ENCODE measurements at regions not wholly inside any gene's neighbourhood (a gene's known extent, or its start where the extent isn't known, plus 50 kb on each side); places are given as distances from the start of the nearest gene placed in this dataset.

DNA sequence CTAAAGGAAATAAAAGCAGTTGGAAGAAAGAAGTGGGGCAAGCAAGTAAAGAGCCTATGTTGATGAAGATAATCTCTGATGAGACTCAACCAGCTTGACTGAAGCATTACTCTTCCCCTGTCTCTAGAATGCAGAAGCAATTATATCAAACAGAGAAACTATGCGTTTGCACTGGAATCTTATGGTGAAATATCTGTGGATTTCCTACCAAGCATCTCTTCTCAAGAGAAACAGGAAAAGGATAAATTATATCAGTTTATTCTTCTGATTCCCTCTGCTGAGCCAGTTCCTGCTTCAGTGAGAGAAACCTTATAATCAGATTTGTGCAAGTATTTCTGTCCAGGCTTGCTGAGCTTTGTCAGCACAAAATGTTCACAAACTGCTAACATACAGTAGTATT lies 316.7 kb upstream of the SLC7A11 start:
- H3K27me3 ChIP-seq (ENCODE audit: low read depth) = no peaks in the 10 kb centered on the region
- DNase-seq (no peak), ATAC-seq (no peak)
- no peak overlapping the region for H3K27ac ChIP-seq
- H3K4me3 ChIP-seq = no peak overlapping the region
- H3K9me3 ChIP-seq = no peaks in the 10 kb centered on the region
- TF ChIP-seq, protein P1, sequence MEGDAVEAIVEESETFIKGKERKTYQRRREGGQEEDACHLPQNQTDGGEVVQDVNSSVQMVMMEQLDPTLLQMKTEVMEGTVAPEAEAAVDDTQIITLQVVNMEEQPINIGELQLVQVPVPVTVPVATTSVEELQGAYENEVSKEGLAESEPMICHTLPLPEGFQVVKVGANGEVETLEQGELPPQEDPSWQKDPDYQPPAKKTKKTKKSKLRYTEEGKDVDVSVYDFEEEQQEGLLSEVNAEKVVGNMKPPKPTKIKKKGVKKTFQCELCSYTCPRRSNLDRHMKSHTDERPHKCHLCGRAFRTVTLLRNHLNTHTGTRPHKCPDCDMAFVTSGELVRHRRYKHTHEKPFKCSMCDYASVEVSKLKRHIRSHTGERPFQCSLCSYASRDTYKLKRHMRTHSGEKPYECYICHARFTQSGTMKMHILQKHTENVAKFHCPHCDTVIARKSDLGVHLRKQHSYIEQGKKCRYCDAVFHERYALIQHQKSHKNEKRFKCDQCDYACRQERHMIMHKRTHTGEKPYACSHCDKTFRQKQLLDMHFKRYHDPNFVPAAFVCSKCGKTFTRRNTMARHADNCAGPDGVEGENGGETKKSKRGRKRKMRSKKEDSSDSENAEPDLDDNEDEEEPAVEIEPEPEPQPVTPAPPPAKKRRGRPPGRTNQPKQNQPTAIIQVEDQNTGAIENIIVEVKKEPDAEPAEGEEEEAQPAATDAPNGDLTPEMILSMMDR (IDR thresholded peaks at IDR 0.05) = no peak
- intact Hi-C loops (cut with DNase I) = no loop called here
- no peaks in the 10 kb centered on the region for H3K36me3 ChIP-seq
- no peaks in the 10 kb centered on the region for H3K4me1 ChIP-seq

DNA sequence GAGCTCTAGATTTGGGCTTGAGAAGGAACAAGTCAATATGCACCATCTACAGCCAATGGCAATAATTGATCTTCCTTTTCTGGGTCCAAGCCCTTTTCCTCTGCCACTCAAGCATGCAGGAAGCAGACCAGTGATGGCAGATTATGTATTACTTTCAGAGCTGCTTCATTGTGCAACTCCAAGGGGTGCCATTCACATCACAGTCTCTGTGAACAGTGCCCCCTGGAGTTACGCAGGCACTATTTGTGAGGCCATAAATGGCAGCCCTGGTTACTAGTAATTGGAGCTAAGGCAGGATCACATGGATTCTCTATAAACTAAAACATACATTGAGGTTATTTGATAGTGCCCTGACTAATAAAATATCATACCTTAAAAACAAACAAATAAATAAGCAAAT lies 313.4 kb upstream of the SLC7A11 start:
- TF ChIP-seq, protein P1 (IDR thresholded peaks at IDR 0.05) = no peak
- no peak for ATAC-seq
- H3K9me3 ChIP-seq = no peaks in the 10 kb centered on the region

DNA sequence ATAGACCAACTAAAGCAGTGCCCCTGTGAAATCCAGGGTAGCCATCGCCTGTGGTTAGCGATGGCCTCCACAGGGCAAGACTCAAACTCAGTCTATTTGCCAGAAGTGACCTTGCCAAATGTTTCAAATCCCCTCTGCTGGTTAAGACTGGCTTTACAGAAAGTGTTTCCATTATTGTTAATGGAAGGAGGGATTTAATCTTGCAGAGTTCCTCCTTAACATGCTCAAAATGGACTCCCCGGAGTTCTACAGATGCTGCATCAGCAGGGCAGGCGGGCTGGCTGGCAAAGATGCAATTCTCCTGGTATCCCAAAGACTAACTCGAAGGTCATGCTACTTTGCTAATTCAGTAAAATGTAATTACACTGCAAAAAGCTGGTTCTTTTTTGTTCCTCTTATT lies 313.0 kb upstream of the SLC7A11 start:
- DNase-seq = no peak
- ATAC-seq = no peak
- no peak overlapping the region for H3K27ac ChIP-seq
- no peaks in the 10 kb centered on the region for H3K36me3 ChIP-seq
- no peaks in the 10 kb centered on the region for H3K9me3 ChIP-seq
- no peaks in the 10 kb centered on the region for H3K4me1 ChIP-seq
- intact Hi-C loops (cut with DNase I) = no loop called here
- no peak overlapping the region for H3K4me3 ChIP-seq
- TF ChIP-seq, protein P1 (IDR thresholded peaks at IDR 0.05) = no peak
- H3K27me3 ChIP-seq (ENCODE audit: low read depth) = no peaks in the 10 kb centered on the region

More for the DNA sequence above, 313.4 kb upstream of the SLC7A11 start:
- intact Hi-C loops (cut with DNase I) = no loop called here
- Histone ChIP-seq H3K36me3 (no peaks in the 10 kb centered on the region), H3K4me3 (no peak overlapping the region), H3K4me1 (no peaks in the 10 kb centered on the region), H3K27ac (no peak overlapping the region), H3K27me3 (ENCODE audit: low read depth) (no peaks in the 10 kb centered on the region)
- no peak for DNase-seq

DNA sequence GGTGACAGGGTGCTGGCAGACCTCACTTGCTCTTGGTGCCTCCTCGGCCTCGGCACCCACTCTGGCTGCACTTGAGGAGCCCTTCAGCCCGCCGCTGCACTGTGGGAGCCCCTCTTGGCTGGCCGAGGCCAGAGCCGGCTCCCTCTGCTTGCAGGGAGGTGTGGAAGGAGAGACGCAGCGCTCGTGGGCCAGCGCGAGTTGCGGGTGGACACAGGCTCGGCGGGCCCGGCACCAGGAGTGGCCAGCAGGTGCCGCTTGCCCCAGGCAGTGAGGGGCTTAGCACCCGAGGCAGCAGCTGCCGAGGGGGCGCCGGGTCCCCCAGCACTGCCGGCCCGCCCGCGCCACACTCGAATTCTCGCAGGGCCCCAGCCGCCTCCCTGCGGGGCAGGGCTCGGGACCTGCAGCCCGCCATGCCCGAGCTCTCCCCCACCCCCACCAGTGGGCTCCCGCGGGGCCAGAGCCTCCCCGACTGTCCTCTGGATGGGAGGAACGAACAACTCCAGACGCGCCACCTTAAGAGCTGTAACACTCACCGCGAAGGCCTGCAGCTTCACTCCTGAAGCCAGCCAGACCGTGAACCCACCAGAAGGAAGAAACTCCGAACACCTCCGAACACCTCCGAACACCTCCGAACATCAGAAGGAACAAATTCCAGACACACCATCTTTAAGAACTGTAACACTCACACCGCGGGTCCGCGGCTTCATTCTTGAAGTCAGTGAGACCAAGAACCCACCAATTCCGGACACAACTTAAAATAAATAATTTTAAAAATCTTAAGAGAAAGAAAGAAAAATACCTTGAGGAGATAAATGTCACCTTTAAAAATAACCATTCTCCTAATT lies 311.1 kb upstream of the SLC7A11 start:
- Histone ChIP-seq H3K36me3 (no peaks in the 10 kb centered on the region), H3K4me3 (no peak overlapping the region), H3K27ac (no peak overlapping the region), H3K27me3 (ENCODE audit: low read depth) (no peaks in the 10 kb centered on the region), H3K9me3 (no peaks in the 10 kb centered on the region), H3K4me1 (no peaks in the 10 kb centered on the region)
- DNase-seq (no peak), ATAC-seq (no peak)
- TF ChIP-seq, protein P1 (IDR thresholded peaks at IDR 0.05) = no peak
- intact Hi-C loops (cut with DNase I) = no loop called here

DNA sequence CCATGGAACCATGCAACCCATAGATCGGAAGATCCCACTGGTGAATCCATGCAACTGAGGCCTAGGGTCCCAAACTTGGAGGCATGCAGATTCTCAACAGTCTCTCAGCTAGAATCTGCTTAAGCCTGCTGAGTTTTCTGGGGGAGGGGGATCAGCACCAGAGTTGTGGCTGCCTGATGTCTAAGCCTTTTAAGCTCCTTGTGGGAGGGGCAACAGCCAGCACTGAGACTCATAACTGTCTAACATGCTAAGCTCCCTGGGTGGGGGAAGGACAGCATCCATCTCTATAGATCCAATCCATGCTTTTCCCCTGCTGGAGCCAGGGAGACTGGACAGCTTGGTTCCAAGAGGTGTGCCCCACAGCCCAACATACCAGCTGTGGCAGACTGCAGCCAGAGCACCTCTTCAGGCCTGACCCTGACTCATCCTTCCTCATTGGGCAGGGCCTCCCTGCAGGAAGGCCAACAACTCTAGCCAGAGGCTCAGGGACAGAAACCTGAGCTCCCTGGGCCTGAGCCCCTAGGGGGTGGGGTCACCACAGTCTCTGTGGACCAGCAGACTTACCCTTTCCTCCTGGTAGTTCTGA lies 300.1 kb upstream of the SLC7A11 start:
- DNase-seq (no peak), ATAC-seq (no peak)
- intact Hi-C loops (cut with DNase I) = no loop called here
- no peak overlapping the region for H3K4me3 ChIP-seq
- H3K4me1 ChIP-seq = no peaks in the 10 kb centered on the region
- no peaks in the 10 kb centered on the region for H3K36me3 ChIP-seq
- no peak overlapping the region for H3K27ac ChIP-seq
- TF ChIP-seq, protein P1 (IDR thresholded peaks at IDR 0.05) = no peak
- no peaks in the 10 kb centered on the region for H3K27me3 ChIP-seq (ENCODE audit: low read depth)
- no peaks in the 10 kb centered on the region for H3K9me3 ChIP-seq

Measured in lower lobe of right lung (tissue), 2 donors.